Upper lobe of left lung (tissue), 4 donors: ENCODE measurements at regions not wholly inside any gene's neighbourhood (a gene's known extent, or its start where the extent isn't known, plus 50 kb on each side); places are given as distances from the start of the nearest gene placed in this dataset.

Experiments
- EP300 ChIP-seq, 4 donors: sonication (generic); formaldehyde crosslinking; IDR thresholded peaks; one replicate each; pipeline ENCODE4 v1.5.1; 2017; ENCODE audit warnings: antibody characterized with exemption in 4 of 4, control low read depth in 2 of 4
- POLR2AphosphoS5 ChIP-seq, 2 donors: sonication (generic); formaldehyde crosslinking; IDR thresholded peaks; one replicate each; pipeline ENCODE4 v1.5.1; 2017; ENCODE audit warnings: antibody characterized with exemption in 2 of 2
- TF ChIP-seq, protein P1 (sequence below), 6 experiments: fragments of 450-650 bp in 4 of 6; fragments of 200-600 bp in 2 of 6; sonication (generic) in 2 of 6; IDR thresholded peaks; one replicate each; pipeline ENCODE4 v1.5.1; 2016 to 2019; ENCODE audit warnings: antibody characterized with exemption in 6 of 6

DNA sequence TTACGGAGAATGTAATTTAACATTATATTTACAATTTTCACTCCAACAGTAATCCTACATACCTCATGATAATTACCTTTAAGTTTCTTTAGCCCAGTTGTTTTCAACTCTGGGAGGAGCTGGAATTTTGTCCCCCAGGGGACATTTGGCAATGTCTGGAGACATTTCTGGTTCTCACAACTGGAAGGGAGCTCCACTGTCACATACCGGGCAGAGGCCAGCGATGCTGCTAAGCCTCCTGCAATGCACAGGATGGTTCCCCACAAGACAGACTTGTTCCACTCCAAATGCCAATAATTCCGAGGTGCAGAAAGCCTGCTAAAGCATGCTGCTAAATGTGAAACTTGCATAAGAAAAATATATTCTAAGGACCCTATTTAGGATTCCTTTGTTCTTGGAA, 251.1 kb upstream of the IRX5 start:
- TF ChIP-seq EP300 (IDR thresholded peaks at IDR 0.05) (no peak), POLR2AphosphoS5 (IDR thresholded peaks at IDR 0.05) (no peak)
- TF ChIP-seq, protein P1, sequence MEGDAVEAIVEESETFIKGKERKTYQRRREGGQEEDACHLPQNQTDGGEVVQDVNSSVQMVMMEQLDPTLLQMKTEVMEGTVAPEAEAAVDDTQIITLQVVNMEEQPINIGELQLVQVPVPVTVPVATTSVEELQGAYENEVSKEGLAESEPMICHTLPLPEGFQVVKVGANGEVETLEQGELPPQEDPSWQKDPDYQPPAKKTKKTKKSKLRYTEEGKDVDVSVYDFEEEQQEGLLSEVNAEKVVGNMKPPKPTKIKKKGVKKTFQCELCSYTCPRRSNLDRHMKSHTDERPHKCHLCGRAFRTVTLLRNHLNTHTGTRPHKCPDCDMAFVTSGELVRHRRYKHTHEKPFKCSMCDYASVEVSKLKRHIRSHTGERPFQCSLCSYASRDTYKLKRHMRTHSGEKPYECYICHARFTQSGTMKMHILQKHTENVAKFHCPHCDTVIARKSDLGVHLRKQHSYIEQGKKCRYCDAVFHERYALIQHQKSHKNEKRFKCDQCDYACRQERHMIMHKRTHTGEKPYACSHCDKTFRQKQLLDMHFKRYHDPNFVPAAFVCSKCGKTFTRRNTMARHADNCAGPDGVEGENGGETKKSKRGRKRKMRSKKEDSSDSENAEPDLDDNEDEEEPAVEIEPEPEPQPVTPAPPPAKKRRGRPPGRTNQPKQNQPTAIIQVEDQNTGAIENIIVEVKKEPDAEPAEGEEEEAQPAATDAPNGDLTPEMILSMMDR (IDR thresholded peaks at IDR 0.05): no peak
